GM12872 (cell line): ENCODE measurements at regions not wholly inside any gene's neighbourhood (a gene's known extent, or its start where the extent isn't known, plus 50 kb on each side); places are given as distances from the start of the nearest gene placed in this dataset.
A peak's percentile ranks its signal among the peaks of the same experiment; 100 is the strongest.

ENCODE experiments used
- CTCF ChIP-seq: IDR thresholded peaks from 3 replicates; pipeline ENCODE4 v1.5.1; 2011; ENCODE audit warnings: low read depth, mild to moderate bottlenecking, low read length, moderate library complexity; ENCODE audit not compliant: insufficient read depth

GRCh38 chr17:83203472-83204221 lies 124.2 kb downstream of the METRNL start:
- no peak for TF ChIP-seq CTCF

- no peak for TF ChIP-seq CTCF
These were observed 124.9 kb downstream of the METRNL start for GRCh38 chr17:83204230-83204725.

DNA sequence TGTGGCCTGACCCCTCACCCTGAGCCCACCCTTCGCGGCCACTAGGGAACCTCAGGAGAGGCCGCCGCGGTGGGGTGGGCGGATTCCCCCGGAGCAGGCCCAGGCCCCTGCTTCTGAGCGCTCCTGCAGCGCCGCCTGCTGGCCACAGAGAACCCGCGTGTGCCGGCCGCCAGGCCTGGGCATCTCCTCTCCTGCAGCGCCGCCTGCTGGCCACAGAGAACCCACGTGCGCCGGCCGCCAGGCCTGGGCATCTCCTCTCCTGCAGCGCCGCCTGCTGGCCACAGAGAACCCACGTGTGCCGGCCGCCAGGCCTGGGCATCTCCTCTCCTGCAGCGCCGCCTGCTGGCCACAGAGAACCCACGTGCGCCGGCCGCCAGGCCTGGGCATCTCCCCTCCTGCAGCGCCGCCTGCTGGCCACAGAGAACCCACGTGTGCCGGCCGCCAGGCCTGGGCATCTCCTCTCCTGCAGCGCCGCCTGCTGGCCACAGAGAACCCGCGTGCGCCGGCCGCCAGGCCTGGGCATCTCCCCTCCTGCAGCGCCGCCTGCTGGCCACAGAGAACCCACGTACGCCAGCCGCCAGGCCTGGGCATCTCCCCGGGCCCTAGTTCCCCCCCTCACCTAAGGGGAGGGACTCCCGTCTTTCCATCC lies 126.1 kb downstream of the METRNL start:
- peak; percentile 54 for TF ChIP-seq CTCF
